ENCODE measurements at regions not wholly inside any gene's neighbourhood (a gene's known extent, or its start where the extent isn't known, plus 50 kb on each side); places are given as distances from the start of the nearest gene placed in this dataset.

DNA sequence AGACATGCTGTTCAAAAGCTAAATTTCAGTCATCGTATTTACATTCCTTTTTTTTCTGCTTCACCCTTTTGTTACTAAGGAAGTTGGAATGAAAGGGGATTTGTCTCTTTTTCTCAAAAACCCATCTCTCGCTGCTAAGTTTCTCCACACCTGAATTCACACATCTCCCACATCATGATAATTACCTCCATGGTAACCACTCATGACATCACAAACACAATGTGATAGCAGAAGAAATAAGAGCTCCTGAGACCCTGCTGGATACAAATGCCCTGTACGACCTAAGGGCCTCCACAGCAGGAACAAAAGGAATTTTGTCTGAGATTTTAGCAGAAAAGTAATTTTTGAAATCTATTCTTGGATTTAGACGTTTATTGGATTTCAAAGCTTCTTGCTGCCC is 82.6 kb upstream of the GNAO1 start:
- no peaks in the 10 kb centered on the region for H3K36me3 ChIP-seq
- H3K27me3 ChIP-seq, result no peaks in the 10 kb centered on the region
- FAIRE-seq (no peak), ATAC-seq (no peak), DNase-seq (no peak)
- H3K4me1 ChIP-seq, result no peaks in the 10 kb centered on the region
- H3K27ac ChIP-seq, result no peak overlapping the region
- WGBS, 2 donors, result 32 to 46% methylated on average over 4 of the region's 4 CpGs
- H3K9me3 ChIP-seq, result no peaks in the 10 kb centered on the region
- intact Hi-C loops (cut with DNase I), result no loop called here
- TF ChIP-seq, protein P1, sequence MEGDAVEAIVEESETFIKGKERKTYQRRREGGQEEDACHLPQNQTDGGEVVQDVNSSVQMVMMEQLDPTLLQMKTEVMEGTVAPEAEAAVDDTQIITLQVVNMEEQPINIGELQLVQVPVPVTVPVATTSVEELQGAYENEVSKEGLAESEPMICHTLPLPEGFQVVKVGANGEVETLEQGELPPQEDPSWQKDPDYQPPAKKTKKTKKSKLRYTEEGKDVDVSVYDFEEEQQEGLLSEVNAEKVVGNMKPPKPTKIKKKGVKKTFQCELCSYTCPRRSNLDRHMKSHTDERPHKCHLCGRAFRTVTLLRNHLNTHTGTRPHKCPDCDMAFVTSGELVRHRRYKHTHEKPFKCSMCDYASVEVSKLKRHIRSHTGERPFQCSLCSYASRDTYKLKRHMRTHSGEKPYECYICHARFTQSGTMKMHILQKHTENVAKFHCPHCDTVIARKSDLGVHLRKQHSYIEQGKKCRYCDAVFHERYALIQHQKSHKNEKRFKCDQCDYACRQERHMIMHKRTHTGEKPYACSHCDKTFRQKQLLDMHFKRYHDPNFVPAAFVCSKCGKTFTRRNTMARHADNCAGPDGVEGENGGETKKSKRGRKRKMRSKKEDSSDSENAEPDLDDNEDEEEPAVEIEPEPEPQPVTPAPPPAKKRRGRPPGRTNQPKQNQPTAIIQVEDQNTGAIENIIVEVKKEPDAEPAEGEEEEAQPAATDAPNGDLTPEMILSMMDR (IDR thresholded peaks at IDR 0.05), result no peak
- H3K4me3 ChIP-seq, result no peak overlapping the region

GRCh38 chr16:56108056-56108471 is 83.2 kb upstream of the GNAO1 start:
- Histone ChIP-seq H3K27ac (no peak overlapping the region), H3K27me3 (no peaks in the 10 kb centered on the region), H3K36me3 (no peaks in the 10 kb centered on the region), H3K4me1 (no peaks in the 10 kb centered on the region), H3K4me3 (no peak overlapping the region), H3K9me3 (no peaks in the 10 kb centered on the region)
- ATAC-seq, result peak in 1 of 4 donors; percentile 31
- TF ChIP-seq, protein P1 (IDR thresholded peaks at IDR 0.05), result no peak
- no peak for DNase-seq
- WGBS, 2 donors, result 5 to 10% methylated on average over 2 of the region's 2 CpGs
- FAIRE-seq, result no peak
- intact Hi-C loops (cut with DNase I), result no loop called here

DNA sequence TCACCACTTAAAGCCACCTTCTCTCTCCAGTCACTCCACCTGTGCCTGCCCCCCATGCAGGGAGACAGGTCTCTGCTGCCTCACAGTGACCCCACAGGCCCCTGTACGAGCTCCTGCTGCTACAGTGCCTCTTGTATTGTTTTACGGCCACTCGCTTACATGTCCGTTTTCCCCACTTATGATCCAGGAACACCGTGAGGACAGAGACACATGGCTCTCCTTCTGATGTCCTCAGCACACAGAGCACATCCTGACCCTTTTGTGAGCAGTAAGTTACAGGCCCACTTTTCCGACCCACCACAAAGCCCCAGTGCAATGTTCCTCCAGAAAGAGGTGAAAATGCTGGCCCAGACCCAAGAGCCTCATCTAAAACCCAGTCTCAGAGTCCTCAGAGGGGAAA is 84.8 kb upstream of the GNAO1 start:
- Histone ChIP-seq H3K4me1 (no peaks in the 10 kb centered on the region), H3K36me3 (no peaks in the 10 kb centered on the region), H3K4me3 (no peak overlapping the region), H3K27me3 (no peaks in the 10 kb centered on the region), H3K27ac (no peak overlapping the region), H3K9me3 (no peaks in the 10 kb centered on the region)
- no peak for ATAC-seq
- intact Hi-C loops (cut with DNase I), result no loop called here
- FAIRE-seq, result no peak
- whole genome bisulfite sequencing, 2 donors, result 75 to 82% methylated on average over 6 of the region's 6 CpGs
- DNase-seq, result no peak
- TF ChIP-seq, protein P1 (IDR thresholded peaks at IDR 0.05), result no peak

DNA sequence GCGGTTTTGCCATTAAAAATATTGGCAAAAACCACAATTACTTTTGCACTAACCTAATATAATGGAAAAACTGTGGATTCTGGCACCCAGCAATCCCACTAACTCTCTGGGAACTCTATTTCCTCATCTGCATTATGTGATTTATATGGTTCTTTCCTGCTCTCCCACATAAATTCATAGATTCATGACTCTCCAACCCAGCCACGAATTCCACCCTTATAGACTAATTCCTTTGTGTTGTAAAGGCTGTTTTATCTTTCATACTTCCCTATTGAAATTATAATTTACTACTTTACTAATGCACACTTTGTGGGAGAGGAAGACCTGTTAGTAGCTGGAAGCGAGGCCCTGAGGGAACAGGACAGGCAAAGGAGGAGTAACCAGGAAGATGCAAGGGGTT is 88.4 kb upstream of the GNAO1 start:
- no peak for DNase-seq
- Histone ChIP-seq H3K4me1 (no peaks in the 10 kb centered on the region), H3K4me3 (no peak overlapping the region), H3K36me3 (no peaks in the 10 kb centered on the region), H3K27me3 (no peaks in the 10 kb centered on the region), H3K27ac (no peak overlapping the region), H3K9me3 (no peaks in the 10 kb centered on the region)
- TF ChIP-seq, protein P1 (IDR thresholded peaks at IDR 0.05), result no peak
- whole genome bisulfite sequencing, 2 donors, result 63 to 66% methylated on average over 3 of the region's 3 CpGs
- intact Hi-C loops (cut with DNase I), result no loop called here
- no peak for FAIRE-seq
- no peak for ATAC-seq

GRCh38 chr16:56102183-56102686 is 89.1 kb upstream of the GNAO1 start:
- Histone ChIP-seq H3K9me3 (no peaks in the 10 kb centered on the region), H3K27me3 (peaks cover 0 to 3% (median 0%) of the 10 kb centered on the region in 4 donors), H3K4me1 (no peaks in the 10 kb centered on the region), H3K36me3 (no peaks in the 10 kb centered on the region), H3K4me3 (no peak overlapping the region), H3K27ac (no peak overlapping the region)
- FAIRE-seq, result no peak
- peak in 1 of 6 donors; percentile 11 for DNase-seq
- ATAC-seq, result peak in 3 of 4 donors; percentile 44 to 89 (median 81)
- TF ChIP-seq, protein P1 (IDR thresholded peaks at IDR 0.05), result no peak
- WGBS, 2 donors, result 40 to 43% methylated on average over 13 of the region's 13 CpGs
- intact Hi-C loops (cut with DNase I), result no loop called here

All from pancreas (tissue), 10 donors.